CD4-positive, alpha-beta T cell treated with Interleukin-10 for 1 hour (primary cell): ENCODE measurements at regions not wholly inside any gene's neighbourhood (a gene's known extent, or its start where the extent isn't known, plus 50 kb on each side); places are given as distances from the start of the nearest gene placed in this dataset.
"Not testable (repeated sequence)": the region's sequence is repeated elsewhere in the genome, so short reads cannot be mapped to it uniquely, and the experiment has no call there.

Experiments
- DNase-seq: peaks from one replicate; pipeline ENCODE4 v3.0.0-alpha.2; 2020

GRCh38 chr1:222470252-222470805 is 77.6 kb downstream of the HHIPL2 start:
- not testable (repeated sequence) for DNase-seq

GRCh38 chr1:222466150-222466865 is 81.6 kb downstream of the HHIPL2 start:
- DNase-seq = no peak

GRCh38 chr1:222465211-222466041 is 82.5 kb downstream of the HHIPL2 start:
- peak; percentile 84 for DNase-seq

- peak; percentile 81 for DNase-seq
Measured at GRCh38 chr1:222464841-222465210, 83.1 kb downstream of the HHIPL2 start.

DNA sequence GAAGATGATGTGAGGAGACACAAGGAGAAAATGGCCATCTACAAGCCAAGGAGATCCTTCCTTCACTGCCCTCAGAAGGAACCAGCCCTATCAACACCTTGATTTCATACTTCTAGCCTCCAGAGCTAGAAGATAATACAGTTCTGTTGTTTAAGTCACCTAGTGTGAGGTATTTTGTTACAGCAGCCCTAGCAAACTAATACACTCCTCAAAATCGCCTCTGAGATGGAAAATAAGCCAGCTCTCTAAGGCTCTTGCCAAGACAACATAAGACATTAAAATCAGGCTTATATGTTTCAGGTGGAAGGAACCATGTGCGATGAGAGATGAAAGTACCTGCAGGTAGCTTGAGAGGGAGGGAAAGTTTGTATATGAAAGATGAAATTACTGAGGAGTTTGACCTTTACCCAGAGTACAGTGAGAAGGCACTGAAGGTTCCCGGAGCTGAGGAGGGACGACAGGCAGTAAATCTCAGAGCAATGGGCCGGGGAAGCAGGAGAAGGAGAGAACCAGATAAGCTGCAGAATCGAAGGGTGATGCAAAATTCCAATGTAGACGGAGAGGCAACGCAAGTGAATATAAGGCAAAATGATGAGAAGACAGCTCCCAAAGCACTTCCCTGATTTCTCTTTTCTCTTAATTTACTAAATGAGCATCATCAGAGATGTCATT is 84.7 kb downstream of the HHIPL2 start:
- no peak for DNase-seq

DNA sequence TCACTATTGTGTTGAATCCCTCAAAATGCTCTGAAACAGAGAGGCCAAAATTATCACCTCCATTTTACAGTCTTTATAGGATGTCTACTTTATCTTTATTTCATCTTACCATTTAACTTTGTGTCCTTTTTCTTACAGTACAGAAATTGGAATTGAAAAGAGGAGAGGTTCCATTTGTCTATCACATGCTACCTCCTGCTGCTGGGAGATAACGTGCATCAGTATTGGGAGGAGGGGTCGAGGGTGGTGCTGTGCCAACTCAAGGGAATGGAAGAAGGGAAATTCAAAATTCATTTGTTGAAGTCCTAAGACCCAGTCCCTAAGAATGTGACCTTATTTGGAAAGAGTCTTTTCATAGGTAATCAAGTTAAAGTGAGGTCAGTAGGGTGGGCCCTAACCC is 85.3 kb downstream of the HHIPL2 start:
- no peak for DNase-seq

- no peak for DNase-seq
Measured at GRCh38 chr1:222461941-222462340, 86.0 kb downstream of the HHIPL2 start.

DNA sequence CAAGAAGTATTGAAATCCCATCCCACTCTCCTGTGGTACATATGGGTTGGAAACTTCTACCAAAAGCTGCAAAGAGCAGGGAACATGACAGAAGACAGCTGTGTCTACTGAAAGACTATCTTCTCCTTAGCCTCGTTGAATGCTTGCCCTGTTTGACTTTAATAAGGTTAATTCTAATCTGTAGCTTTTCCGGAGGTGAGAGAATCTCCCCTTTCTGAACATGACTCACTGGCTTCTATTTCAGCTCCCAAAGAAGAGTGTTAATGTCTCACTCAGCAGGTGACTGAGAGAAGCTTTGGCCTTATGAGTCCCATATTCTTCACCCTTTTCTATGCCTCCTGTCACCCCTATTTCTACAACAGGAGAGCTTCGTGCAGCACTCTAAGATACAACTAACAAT is 88.3 kb downstream of the HHIPL2 start:
- no peak for DNase-seq

- DNase-seq = no peak
Measured at GRCh38 chr1:222457513-222457912, 90.4 kb downstream of the HHIPL2 start.

- no peak for DNase-seq
Measured at GRCh38 chr1:222457084-222457483, 90.8 kb downstream of the HHIPL2 start.

- DNase-seq = peak; percentile 84
Measured at GRCh38 chr1:222455188-222455879, 92.6 kb downstream of the HHIPL2 start.

DNA sequence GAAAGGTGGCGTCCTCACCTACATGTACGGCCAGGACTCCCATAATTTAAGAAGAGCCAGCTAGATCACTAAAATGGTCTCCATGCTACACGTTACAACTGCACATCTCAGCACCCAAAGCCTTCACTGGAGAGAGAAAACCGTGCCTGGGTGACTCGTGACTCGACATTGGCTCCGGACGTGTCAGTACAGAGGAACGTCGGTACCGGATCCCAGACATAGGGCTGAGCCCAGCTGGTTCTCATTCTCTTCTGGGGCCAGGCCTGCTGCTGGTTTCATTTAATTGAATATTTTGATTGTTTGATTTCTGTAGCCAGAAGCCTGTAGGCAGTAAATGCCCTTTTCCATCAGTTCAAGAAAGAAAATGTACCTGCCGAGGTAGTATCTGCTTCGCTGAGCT is 93.1 kb downstream of the HHIPL2 start:
- DNase-seq = no peak

GRCh38 chr1:222454186-222454585 is 93.7 kb downstream of the HHIPL2 start:
- no peak for DNase-seq

- no peak for DNase-seq
Measured at GRCh38 chr1:222452031-222452430, 95.9 kb downstream of the HHIPL2 start.

DNA sequence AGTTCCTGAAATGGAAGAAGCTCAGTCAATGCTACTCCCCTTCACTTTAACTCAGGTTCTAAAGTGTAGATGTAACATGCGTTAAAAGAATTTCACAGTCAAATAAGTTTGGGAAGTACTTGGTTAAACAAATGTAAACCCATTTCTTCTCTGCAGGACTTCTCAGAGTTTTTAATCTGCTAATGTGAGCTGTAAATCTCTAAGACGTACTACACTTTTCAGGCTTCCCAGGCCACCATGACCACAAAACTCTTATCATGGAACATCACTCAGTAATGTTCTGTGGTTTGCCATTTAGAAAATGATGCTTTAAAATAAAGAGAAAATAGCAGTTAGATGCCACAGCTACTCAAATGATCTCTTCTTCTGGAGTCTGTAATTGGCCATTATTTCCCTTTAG is 104.3 kb downstream of the HHIPL2 start:
- DNase-seq = no peak

- no peak for DNase-seq
Measured at GRCh38 chr1:222441066-222441465, 106.8 kb downstream of the HHIPL2 start.

GRCh38 chr1:222424826-222425225 is 123.1 kb downstream of the HHIPL2 start:
- no peak for DNase-seq

DNA sequence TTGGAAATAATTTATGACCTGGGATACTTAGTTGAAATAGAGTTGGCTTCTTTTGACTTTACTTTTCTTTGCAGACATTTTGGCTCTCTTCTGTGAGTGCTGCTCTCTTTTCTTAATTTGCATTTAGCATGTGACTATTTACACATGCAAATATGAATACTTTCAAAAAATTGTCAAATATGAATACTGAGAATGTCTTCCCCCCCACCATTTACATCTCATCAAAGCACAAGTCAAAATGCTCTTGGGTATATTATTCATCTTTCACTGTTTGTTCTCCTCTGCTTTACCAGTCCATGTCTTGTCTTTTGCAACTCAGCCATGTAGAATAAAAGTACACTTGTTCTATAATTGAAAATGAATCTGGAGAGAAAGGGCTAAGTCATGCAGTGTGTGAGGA is 126.5 kb downstream of the HHIPL2 start:
- DNase-seq = no peak

- peak; percentile 58 for DNase-seq
Measured at GRCh38 chr1:222420633-222421032, 127.3 kb downstream of the HHIPL2 start.

DNA sequence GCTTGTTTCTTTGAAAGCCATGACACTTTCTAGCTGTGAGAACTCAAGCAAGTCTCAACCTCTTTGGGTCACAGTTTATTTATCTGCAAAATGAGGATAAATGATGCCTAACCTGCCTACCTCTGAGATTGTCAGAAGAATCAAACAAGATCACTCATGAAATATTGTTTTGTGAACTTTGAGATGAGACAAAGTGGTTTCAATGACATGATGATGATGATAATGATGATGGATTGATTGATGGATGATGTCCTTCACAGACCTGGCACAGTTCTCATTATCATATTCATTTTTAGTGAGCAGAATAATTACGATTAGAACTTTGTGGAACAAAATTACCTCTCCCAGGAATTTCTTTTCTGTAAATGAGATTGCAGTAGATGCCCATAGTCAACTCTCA is 129.2 kb downstream of the HHIPL2 start:
- no peak for DNase-seq

DNA sequence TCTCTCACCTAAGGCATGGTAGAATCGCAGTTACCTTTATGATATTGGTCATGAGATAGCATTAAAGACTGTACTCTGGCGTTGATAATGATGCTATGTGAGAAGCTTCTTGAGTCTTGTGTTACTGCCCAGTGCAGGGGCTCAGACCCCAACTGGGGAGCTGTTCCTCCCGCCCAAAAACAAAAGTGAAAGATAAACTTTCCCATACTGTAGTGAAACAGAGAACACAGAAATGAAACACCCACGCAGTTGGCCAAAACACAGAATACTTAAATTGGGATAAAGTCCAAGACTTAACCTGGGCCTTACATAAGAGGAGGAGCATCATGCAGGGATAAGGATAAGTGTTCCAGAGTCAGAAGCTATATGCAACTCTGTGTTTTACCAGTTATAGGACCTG is 130.6 kb downstream of the HHIPL2 start:
- no peak for DNase-seq

GRCh38 chr1:222416001-222416791 is 131.7 kb downstream of the HHIPL2 start:
- no peak for DNase-seq
